ENCODE measurements at regions not wholly inside any gene's neighbourhood (a gene's known extent, or its start where the extent isn't known, plus 50 kb on each side); places are given as distances from the start of the nearest gene placed in this dataset.

DNA sequence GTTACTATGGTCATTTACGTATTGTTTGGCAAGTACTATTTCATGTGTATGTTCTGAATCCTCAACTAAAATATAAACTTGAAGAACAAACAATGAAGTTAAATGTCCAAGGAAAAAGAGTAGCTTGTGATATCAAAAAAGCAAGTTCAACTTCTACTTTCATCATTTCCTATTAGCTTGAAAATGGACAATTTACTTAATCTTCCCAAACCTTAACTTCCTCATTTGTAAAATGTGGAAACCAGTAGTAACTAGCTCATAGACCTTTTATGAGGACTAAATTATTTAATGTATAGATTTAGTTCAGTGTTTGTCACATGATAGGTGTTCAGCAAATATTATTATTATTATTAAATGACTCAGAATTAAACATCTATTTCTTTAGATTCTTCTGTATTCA is 276.8 kb upstream of the TET2 start:
- Mint-ChIP-seq H3K27me3 (ENCODE audit: insufficient read depth, unreplicated experiment) (no peaks in the 10 kb centered on the region), H3K36me3 (ENCODE audit: insufficient read depth, unreplicated experiment) (no peaks in the 10 kb centered on the region), H3K4me3 (ENCODE audit: unreplicated experiment) (no peak overlapping the region), H3K9me3 (ENCODE audit: unreplicated experiment) (no peaks in the 10 kb centered on the region), H3K4me1 (ENCODE audit: low read depth, unreplicated experiment) (no peaks in the 10 kb centered on the region), H3K27ac (ENCODE audit: unreplicated experiment) (no peak overlapping the region)
- intact Hi-C loops (cut with micrococcal nuclease; ENCODE audit: unreplicated experiment): no loop called here
- TF ChIP-seq, protein P1, sequence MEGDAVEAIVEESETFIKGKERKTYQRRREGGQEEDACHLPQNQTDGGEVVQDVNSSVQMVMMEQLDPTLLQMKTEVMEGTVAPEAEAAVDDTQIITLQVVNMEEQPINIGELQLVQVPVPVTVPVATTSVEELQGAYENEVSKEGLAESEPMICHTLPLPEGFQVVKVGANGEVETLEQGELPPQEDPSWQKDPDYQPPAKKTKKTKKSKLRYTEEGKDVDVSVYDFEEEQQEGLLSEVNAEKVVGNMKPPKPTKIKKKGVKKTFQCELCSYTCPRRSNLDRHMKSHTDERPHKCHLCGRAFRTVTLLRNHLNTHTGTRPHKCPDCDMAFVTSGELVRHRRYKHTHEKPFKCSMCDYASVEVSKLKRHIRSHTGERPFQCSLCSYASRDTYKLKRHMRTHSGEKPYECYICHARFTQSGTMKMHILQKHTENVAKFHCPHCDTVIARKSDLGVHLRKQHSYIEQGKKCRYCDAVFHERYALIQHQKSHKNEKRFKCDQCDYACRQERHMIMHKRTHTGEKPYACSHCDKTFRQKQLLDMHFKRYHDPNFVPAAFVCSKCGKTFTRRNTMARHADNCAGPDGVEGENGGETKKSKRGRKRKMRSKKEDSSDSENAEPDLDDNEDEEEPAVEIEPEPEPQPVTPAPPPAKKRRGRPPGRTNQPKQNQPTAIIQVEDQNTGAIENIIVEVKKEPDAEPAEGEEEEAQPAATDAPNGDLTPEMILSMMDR (IDR thresholded peaks at IDR 0.05; ENCODE audit: insufficient read depth in 1 of 2, low read depth in 1 of 2, low read length in 1 of 2, severe bottlenecking in 1 of 2, unreplicated experiment in 1 of 2): no peak
- Histone ChIP-seq H3K36me3 (ENCODE audit: control insufficient read depth, insufficient read depth, low read length) (no peaks in the 10 kb centered on the region), H3K9me3 (no peaks in the 10 kb centered on the region), H3K27me3 (replicated peaks; ENCODE audit: control insufficient read depth, insufficient read depth, low read length) (no peaks in the 10 kb centered on the region), H3K4me3 (ENCODE audit: low read depth, low read length) (no peak overlapping the region), H3K4me1 (no peaks in the 10 kb centered on the region)
- ChIA-PET POLR2A (no interaction called here), CTCF (no interaction called here)
- no peak for DNase-seq
- BruUV-seq (replicated peaks): no TSS peak

DNA sequence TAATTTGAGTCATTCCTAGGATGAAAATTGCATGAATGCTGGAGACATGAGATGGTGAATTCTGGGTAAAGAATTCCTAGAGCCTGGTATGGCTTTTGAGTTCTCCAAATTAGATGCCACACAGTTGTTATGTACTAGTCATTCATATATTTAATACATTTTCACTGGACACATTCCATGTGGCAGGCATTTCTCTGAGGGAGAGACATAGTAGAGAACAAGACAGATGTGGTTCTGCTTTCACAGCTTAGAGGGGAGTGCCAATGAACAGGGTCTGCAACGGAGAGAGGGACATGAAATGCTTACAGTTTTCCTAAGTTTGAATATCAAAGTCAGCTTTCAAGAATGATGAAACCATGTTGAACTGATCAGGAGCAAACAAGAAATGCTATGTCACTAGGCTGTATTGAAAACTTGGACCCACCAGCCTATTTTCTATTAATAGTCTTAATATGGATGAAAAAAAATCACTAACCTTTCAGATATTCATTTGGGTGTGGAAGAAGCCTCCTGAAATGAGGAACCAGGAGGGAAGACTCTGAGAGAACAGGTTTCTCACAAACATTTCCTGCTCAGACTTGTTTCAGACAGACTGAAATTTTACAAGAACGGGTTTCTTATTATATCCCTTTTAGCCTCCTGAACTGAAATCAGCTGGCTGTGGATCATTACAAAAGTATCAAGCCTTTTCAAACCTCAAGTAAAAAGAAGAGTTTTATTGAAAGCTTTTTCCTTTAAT is 276.0 kb upstream of the TET2 start:
- Mint-ChIP-seq H3K36me3 (ENCODE audit: insufficient read depth, unreplicated experiment) (no peaks in the 10 kb centered on the region), H3K4me3 (ENCODE audit: unreplicated experiment) (no peak overlapping the region), H3K4me1 (ENCODE audit: low read depth, unreplicated experiment) (no peaks in the 10 kb centered on the region), H3K27me3 (ENCODE audit: insufficient read depth, unreplicated experiment) (no peaks in the 10 kb centered on the region), H3K27ac (ENCODE audit: unreplicated experiment) (no peak overlapping the region), H3K9me3 (ENCODE audit: unreplicated experiment) (no peaks in the 10 kb centered on the region)
- BruUV-seq (replicated peaks): no TSS peak
- Histone ChIP-seq H3K36me3 (ENCODE audit: control insufficient read depth, insufficient read depth, low read length) (no peaks in the 10 kb centered on the region), H3K27me3 (replicated peaks; ENCODE audit: control insufficient read depth, insufficient read depth, low read length) (no peaks in the 10 kb centered on the region), H3K9me3 (no peaks in the 10 kb centered on the region), H3K4me3 (ENCODE audit: low read depth, low read length) (no peak overlapping the region), H3K4me1 (no peaks in the 10 kb centered on the region)
- ChIA-PET CTCF (no interaction called here), POLR2A (no interaction called here)
- intact Hi-C loops (cut with micrococcal nuclease; ENCODE audit: unreplicated experiment): no loop called here
- no peak for DNase-seq
- TF ChIP-seq, protein P1 (IDR thresholded peaks at IDR 0.05; ENCODE audit: insufficient read depth in 1 of 2, low read depth in 1 of 2, low read length in 1 of 2, severe bottlenecking in 1 of 2, unreplicated experiment in 1 of 2): no peak

DNA sequence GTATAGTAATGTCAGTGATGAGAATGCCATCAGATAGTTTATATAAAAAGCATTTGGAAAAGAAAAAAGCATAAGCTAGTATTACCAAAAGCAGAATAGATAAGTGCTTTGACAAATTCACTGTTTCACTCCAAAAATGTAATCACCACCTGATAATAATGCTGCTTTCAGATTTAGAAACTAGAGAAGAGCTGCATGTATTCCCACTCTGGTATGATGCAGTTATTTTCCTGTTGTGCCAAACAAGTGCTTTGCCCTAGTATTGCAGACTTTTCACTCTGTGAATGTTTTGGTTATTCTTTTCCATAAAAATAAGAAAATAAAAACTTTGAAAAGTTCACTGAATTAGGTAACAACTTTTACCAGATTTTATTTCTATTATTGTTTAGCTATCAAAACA is 267.7 kb upstream of the TET2 start:
- Mint-ChIP-seq H3K4me3 (ENCODE audit: unreplicated experiment) (no peak overlapping the region), H3K27me3 (ENCODE audit: insufficient read depth, unreplicated experiment) (peaks cover 2% of the 10 kb centered on the region), H3K27ac (ENCODE audit: unreplicated experiment) (no peak overlapping the region), H3K4me1 (ENCODE audit: low read depth, unreplicated experiment) (no peaks in the 10 kb centered on the region), H3K36me3 (ENCODE audit: insufficient read depth, unreplicated experiment) (no peaks in the 10 kb centered on the region), H3K9me3 (ENCODE audit: unreplicated experiment) (no peaks in the 10 kb centered on the region)
- no TSS peak for BruUV-seq (replicated peaks)
- DNase-seq: no peak
- Histone ChIP-seq H3K9me3 (no peaks in the 10 kb centered on the region), H3K27me3 (replicated peaks; ENCODE audit: control insufficient read depth, insufficient read depth, low read length) (no peaks in the 10 kb centered on the region), H3K36me3 (ENCODE audit: control insufficient read depth, insufficient read depth, low read length) (no peaks in the 10 kb centered on the region), H3K4me3 (ENCODE audit: low read depth, low read length) (no peak overlapping the region), H3K4me1 (no peaks in the 10 kb centered on the region)
- intact Hi-C loops (cut with micrococcal nuclease; ENCODE audit: unreplicated experiment): no loop called here
- TF ChIP-seq, protein P1 (IDR thresholded peaks at IDR 0.05; ENCODE audit: insufficient read depth in 1 of 2, low read depth in 1 of 2, low read length in 1 of 2, severe bottlenecking in 1 of 2, unreplicated experiment in 1 of 2): no peak
- ChIA-PET CTCF (no interaction called here), POLR2A (no interaction called here)

Data from Caco-2 (cell line).